SU-DHL-6 (cell line): ENCODE measurements at regions not wholly inside any gene's neighbourhood (a gene's known extent, or its start where the extent isn't known, plus 50 kb on each side); places are given as distances from the start of the nearest gene placed in this dataset.

ENCODE experiments used
- H2AFZ ChIP-seq: fragments of 200-600 bp; sonication (generic); 2 replicates; pipeline ENCODE4 v1.6.1; 2014; ENCODE audit warnings: low read depth, mild to moderate bottlenecking, moderate library complexity, mixed read lengths, antibody characterized with exemption, low read length; ENCODE audit not compliant: severe bottlenecking
- H3F3A ChIP-seq: fragments of 200-600 bp; shearing (Covaris generic); 2 replicates; pipeline ENCODE4 v1.6.0; 2016; ENCODE audit warnings: antibody characterized with exemption, mild to moderate bottlenecking; ENCODE audit not compliant: insufficient read depth
- H3K27ac ChIP-seq: fragments of 200-600 bp; sonication (generic); 2 replicates; pipeline ENCODE4 v1.5.1; 2016; ENCODE audit warnings: low read depth, mild to moderate bottlenecking, low read length, moderate library complexity, mixed read lengths
- H3K27me3 ChIP-seq: fragments of 200-600 bp; sonication (generic), shearing (Covaris generic); 2 replicates; pipeline ENCODE4 v1.6.0; 2014; ENCODE audit warnings: mild to moderate bottlenecking, low read length
- H3K36me3 ChIP-seq: fragments of 200-600 bp; sonication (generic); 2 replicates; pipeline ENCODE4 v1.6.1; 2014; ENCODE audit warnings: mild to moderate bottlenecking, low read length, mixed read lengths
- H3K4me2 ChIP-seq: fragments of 300-600, 200-600 bp; shearing (Covaris generic), sonication (generic); 2 replicates; pipeline ENCODE4 v1.6.0; 2014; ENCODE audit warnings: low read length, low read depth, mild to moderate bottlenecking; ENCODE audit not compliant: poor library complexity, severe bottlenecking
- H3K4me3 ChIP-seq: fragments of 200-600 bp; sonication (generic); 2 replicates; pipeline ENCODE4 v1.5.1; 2014; ENCODE audit warnings: antibody characterized with exemption, low read length, mild to moderate bottlenecking, mixed read lengths; ENCODE audit not compliant: insufficient read depth, poor library complexity, severe bottlenecking
- H3K79me2 ChIP-seq: fragments of 200-600 bp; sonication (generic); 2 replicates; pipeline ENCODE4 v1.6.1; 2014; ENCODE audit warnings: mild to moderate bottlenecking, low read length, moderate library complexity; ENCODE audit not compliant: insufficient read depth
- H3K9ac ChIP-seq: fragments of 200-600 bp; sonication (generic); 2 replicates; pipeline ENCODE4 v1.7.0; 2014; ENCODE audit warnings: mild to moderate bottlenecking, low read length
- H3K9me2 ChIP-seq: fragments of 200-600 bp; sonication (generic); replicated peaks from 2 replicates; pipeline ENCODE4 v1.6.1; 2014; ENCODE audit warnings: low read length; ENCODE audit not compliant: insufficient read depth
- H3K9me3 ChIP-seq: fragments of 200-600 bp; sonication (generic); 2 replicates; pipeline ENCODE4 v1.6.1; 2014; ENCODE audit warnings: low read length, mixed read lengths; ENCODE audit not compliant: insufficient read depth
- H4K20me1 ChIP-seq: fragments of 200-600 bp; sonication (generic); 2 replicates; pipeline ENCODE4 v1.6.1; 2014; ENCODE audit warnings: low read depth, mild to moderate bottlenecking, antibody characterized with exemption, low read length, moderate library complexity, mixed read lengths
- CTCF ChIP-seq: fragments of 200-600 bp; sonication (generic); IDR thresholded peaks from one replicate; pipeline ENCODE4 v1.5.1; 2017; ENCODE audit warnings: antibody characterized with exemption, mild to moderate bottlenecking, low read length, moderate library complexity; ENCODE audit not compliant: insufficient read depth, poor library complexity, severe bottlenecking
- EZH2phosphoT487 ChIP-seq: fragments of 200-600 bp; sonication (generic), shearing (Covaris generic); conservative IDR thresholded peaks from 2 replicates; pipeline ENCODE4 v1.6.1; 2018; ENCODE audit warnings: mild to moderate bottlenecking, antibody characterized with exemption, low read length, moderate library complexity, mixed read lengths

- Histone ChIP-seq H3K9me3 (no peaks in the 10 kb centered on the region), H3K4me3 (no peak overlapping the region), H3F3A (no peaks in the 10 kb centered on the region), H3K27me3 (no peaks in the 10 kb centered on the region), H2AFZ (no peak overlapping the region), H3K27ac (no peak overlapping the region), H3K4me2 (no peak overlapping the region), H3K9ac (no peak overlapping the region), H3K36me3 (no peaks in the 10 kb centered on the region), H3K79me2 (no peaks in the 10 kb centered on the region), H3K9me2 (no peaks in the 10 kb centered on the region; the same call in 1 of the 2 replicates), H4K20me1 (no peaks in the 10 kb centered on the region)
- no peak for TF ChIP-seq CTCF
- no peak for TF ChIP-seq EZH2phosphoT487
Measured at GRCh38 chr5:21684992-21685391, 1168.2 kb downstream of the CDH12 start.

GRCh38 chr5:21681911-21682310 is 1171.2 kb downstream of the CDH12 start:
- no peak overlapping the region for H3K27ac ChIP-seq
- H4K20me1 ChIP-seq: no peaks in the 10 kb centered on the region
- no peak overlapping the region for H3K9ac ChIP-seq
- no peaks in the 10 kb centered on the region for H3K27me3 ChIP-seq
- no peaks in the 10 kb centered on the region; the same call in 1 of the 2 replicates for H3K9me2 ChIP-seq
- H3K9me3 ChIP-seq: no peaks in the 10 kb centered on the region
- H3K4me3 ChIP-seq: no peak overlapping the region
- no peaks in the 10 kb centered on the region for H3F3A ChIP-seq
- H2AFZ ChIP-seq: no peak overlapping the region
- H3K79me2 ChIP-seq: no peaks in the 10 kb centered on the region
- H3K36me3 ChIP-seq: no peaks in the 10 kb centered on the region
- TF ChIP-seq EZH2phosphoT487: no peak
- no peak for TF ChIP-seq CTCF
- no peak overlapping the region for H3K4me2 ChIP-seq

- no peaks in the 10 kb centered on the region for H3K27me3 ChIP-seq
- no peak overlapping the region for H2AFZ ChIP-seq
- no peaks in the 10 kb centered on the region for H4K20me1 ChIP-seq
- H3K9ac ChIP-seq: no peak overlapping the region
- no peaks in the 10 kb centered on the region for H3K36me3 ChIP-seq
- no peaks in the 10 kb centered on the region for H3K79me2 ChIP-seq
- no peaks in the 10 kb centered on the region for H3F3A ChIP-seq
- no peaks in the 10 kb centered on the region; the same call in 1 of the 2 replicates for H3K9me2 ChIP-seq
- no peak overlapping the region for H3K4me2 ChIP-seq
- no peak overlapping the region for H3K27ac ChIP-seq
- H3K4me3 ChIP-seq: no peak overlapping the region
- no peaks in the 10 kb centered on the region for H3K9me3 ChIP-seq
- no peak for TF ChIP-seq EZH2phosphoT487
- no peak for TF ChIP-seq CTCF
Measured at GRCh38 chr5:21680641-21681040, 1172.5 kb downstream of the CDH12 start.
